ENCODE measurements at regions not wholly inside any gene's neighbourhood (a gene's known extent, or its start where the extent isn't known, plus 50 kb on each side); places are given as distances from the start of the nearest gene placed in this dataset.

DNA sequence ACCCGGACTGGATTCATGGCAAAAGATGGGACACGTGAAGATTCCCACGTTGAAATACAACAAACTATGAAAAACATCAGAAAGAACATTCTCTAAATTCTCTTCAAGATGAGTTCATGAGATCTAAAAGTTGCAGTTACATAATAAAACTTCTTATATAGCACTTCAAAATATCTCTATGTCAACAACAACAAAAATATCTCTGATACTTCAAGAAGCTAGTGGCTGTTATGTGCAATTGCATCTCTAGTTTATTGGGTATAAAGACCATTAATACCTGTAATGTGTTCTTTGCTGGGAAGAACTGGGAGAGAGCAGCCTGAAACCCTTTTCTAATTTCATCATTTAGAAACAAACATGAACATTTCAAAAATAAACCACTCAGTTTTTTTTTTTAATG is 69.2 kb upstream of the RGS6 start:
- TF ChIP-seq POLR2AphosphoS5 (IDR thresholded peaks at IDR 0.05; ENCODE audit: low read depth) = no peak
- TF ChIP-seq, protein P1, sequence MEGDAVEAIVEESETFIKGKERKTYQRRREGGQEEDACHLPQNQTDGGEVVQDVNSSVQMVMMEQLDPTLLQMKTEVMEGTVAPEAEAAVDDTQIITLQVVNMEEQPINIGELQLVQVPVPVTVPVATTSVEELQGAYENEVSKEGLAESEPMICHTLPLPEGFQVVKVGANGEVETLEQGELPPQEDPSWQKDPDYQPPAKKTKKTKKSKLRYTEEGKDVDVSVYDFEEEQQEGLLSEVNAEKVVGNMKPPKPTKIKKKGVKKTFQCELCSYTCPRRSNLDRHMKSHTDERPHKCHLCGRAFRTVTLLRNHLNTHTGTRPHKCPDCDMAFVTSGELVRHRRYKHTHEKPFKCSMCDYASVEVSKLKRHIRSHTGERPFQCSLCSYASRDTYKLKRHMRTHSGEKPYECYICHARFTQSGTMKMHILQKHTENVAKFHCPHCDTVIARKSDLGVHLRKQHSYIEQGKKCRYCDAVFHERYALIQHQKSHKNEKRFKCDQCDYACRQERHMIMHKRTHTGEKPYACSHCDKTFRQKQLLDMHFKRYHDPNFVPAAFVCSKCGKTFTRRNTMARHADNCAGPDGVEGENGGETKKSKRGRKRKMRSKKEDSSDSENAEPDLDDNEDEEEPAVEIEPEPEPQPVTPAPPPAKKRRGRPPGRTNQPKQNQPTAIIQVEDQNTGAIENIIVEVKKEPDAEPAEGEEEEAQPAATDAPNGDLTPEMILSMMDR (IDR thresholded peaks at IDR 0.05; ENCODE audit: insufficient read depth, low read length) = no peak
